GM18909 (cell line): ENCODE measurements at regions not wholly inside any gene's neighbourhood (a gene's known extent, or its start where the extent isn't known, plus 50 kb on each side); places are given as distances from the start of the nearest gene placed in this dataset.

ENCODE experiments used
- ATAC-seq: cut with Tn5 transposase; IDR thresholded peaks from one replicate; pipeline ENCODE4 v1.9.1; 2021; ENCODE audit warnings: mild to moderate bottlenecking; ENCODE audit not compliant: unreplicated experiment, poor library complexity

DNA sequence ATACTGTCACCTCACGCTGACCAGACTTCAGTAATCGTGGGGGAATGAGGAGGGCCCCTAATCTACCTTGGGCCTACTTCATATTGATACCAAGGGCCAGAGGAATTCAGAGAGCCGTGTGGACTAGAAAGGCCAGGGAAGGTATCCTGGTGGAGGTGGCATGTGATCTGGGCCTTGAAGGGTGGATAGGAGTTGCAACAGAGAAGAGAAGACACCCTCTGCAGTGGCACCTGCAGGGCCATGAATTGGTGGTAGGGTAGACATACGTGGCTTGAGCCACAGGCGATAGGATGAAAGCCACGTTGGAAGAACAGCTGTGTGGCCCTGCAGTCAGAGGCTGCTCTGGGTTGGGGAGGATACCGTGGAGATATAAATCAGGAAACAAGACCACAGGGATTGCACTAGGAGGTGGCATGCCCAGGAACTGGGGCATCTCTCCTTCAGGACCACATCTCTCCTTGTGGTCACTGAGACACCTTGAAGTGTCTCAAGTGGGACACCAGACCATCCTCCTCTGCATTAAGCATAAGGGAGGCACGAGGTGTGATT, 141.4 kb downstream of the CYP26B1 start:
- ATAC-seq = no peak

- ATAC-seq = no peak
Measured at GRCh38 chr2:72004976-72005375, 142.7 kb downstream of the CYP26B1 start.

GRCh38 chr2:72004201-72004915, 143.3 kb downstream of the CYP26B1 start:
- ATAC-seq = no peak

GRCh38 chr2:72003796-72004195, 143.9 kb downstream of the CYP26B1 start:
- no peak for ATAC-seq

- no peak for ATAC-seq
Measured at GRCh38 chr2:72003124-72003523, 144.5 kb downstream of the CYP26B1 start.

- no peak for ATAC-seq
Measured at GRCh38 chr2:72001937-72002690, 145.5 kb downstream of the CYP26B1 start.

GRCh38 chr2:72000110-72000509, 147.6 kb downstream of the CYP26B1 start:
- no peak for ATAC-seq

DNA sequence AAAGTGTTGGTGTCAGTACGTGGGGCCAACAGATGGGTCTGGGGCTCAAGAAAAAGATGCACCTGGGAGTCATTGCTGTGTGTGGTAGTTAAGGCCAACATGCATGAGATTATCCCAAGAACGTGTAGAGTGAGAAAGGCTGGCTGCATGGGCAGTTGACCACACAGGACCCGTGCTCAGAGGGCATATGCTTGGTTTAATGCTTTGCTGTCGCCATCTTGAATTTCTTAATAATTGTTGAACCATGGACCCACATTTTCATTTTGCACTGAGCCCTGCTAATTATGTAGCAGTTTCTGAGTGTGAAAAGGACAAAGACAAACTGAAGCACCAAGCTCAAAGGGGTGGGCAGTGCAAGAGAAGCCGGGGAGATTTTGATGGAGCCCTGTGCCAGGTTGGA, 148.1 kb downstream of the CYP26B1 start:
- ATAC-seq = no peak

DNA sequence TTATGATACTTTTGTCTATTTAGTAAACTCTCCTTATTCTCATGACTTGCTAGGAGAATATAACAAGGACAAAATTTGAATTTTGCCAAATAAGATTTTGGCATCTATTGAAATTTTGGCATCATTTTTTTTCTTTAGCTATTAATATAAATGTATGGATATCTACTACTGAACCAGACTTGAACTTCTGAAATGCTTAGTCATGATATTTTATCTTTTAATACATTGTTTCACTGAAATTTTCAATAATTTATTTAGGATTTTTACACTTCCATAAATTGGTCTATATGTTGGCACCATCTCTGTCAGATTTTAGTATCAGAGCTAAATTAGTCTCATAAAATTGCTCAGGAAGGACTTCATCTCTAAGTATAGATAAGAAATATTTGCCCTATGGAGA, 149.8 kb downstream of the CYP26B1 start:
- ATAC-seq = no peak

GRCh38 chr2:71995067-71995665, 152.5 kb downstream of the CYP26B1 start:
- no peak for ATAC-seq

DNA sequence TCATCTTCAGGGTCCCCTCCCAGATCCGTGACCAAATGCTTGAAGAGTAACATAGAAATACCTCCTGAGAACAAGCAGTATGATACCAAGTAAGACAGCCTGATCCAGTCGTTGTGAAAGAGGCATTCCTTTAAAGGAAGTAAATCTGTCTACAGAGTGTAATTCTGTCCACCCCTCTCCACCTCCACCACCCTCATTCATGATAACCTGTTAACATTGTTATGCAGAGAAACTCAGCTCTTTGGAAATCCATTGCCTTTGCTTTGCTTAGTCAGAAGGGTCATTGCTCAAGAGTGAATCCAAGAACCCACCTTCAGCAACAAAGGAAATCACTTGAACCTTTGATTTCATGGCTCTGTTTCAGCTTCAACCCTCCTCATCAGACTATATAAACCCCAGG, 155.6 kb downstream of the CYP26B1 start:
- ATAC-seq = no peak

DNA sequence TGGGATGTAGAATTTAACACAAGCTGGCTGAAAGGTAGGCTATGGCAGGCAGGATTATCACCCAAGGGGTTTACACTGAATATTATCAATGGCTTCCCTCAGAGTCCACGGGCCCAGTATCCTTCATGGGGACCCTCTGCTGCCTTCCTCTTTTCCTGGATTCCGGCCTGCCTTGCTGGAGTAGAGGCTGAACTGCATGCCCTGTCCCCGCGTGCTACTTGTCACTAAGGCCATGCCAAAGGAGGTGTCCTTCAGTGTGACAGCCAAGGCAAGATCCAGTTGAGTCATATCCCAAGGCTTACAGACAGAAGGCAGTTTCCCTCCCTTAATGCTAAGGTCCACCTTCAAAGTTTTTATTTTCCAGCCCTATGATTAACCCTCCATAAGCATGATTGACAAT, 156.3 kb downstream of the CYP26B1 start:
- no peak for ATAC-seq

DNA sequence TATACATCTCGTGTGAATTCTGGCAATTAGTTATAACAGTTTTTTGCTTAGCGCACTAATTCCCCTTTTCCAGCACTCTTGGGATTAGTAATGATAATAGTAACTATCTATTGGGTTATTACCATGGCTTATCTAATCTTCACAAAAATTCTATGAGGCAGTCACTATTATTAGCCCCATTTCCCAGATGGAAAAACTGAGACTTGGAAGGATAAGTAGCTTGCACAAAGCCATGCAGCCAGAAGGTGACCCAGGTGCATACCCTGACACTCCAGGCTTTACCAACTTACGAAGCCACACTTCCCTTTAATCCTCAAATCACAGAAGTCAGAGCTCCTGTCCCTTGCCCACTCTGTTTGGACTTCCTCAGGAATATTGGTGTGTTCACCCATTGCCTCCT, 156.8 kb downstream of the CYP26B1 start:
- no peak for ATAC-seq

GRCh38 chr2:71990122-71990521, 157.5 kb downstream of the CYP26B1 start:
- no peak for ATAC-seq

- no peak for ATAC-seq
Measured at GRCh38 chr2:71989671-71990070, 158.0 kb downstream of the CYP26B1 start.

- ATAC-seq = no peak
Measured at GRCh38 chr2:71988170-71988569, 159.5 kb downstream of the CYP26B1 start.

DNA sequence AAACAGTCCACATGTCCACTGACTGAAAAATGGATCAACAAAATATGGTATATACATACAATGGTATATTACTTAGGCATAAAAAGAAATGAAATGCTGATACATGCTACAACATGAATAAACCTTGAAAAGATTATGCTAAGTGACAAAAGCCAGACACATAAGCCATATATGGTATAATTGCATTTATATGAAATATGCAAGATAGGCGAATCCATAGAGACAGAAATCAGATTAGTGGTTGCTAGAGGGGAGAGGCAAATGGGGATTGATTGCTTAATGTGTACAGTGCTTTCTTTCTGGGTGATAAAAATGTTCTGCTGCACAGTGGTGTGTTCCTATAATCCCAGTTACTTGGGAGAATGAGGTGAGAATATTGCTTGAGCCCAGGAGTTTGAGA, 171.0 kb downstream of the CYP26B1 start:
- ATAC-seq = no peak

- no peak for ATAC-seq
Measured at GRCh38 chr2:71974846-71975245, 172.8 kb downstream of the CYP26B1 start.

DNA sequence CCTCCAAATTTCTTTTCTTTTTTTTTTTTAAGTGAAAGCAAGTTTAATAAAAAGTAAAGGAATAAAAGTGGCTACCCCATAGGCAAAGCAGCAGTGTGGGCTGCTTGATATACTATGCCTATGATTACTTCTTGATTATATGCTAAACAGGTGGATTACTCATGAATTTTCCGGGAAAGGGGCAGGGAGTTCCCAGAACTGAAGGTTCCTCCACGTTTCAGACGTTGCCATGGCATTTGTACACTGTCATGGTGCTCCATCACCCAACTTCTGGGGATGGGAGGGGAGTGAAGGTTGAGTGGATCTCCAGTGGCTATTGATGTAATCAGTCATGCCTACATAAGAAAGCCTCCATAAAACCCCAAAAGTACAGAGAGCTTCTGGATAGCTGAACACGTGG, 176.2 kb downstream of the CYP26B1 start:
- no peak for ATAC-seq

- no peak for ATAC-seq
Measured at GRCh38 chr2:71965530-71965929, 182.1 kb downstream of the CYP26B1 start.
